GM18867 (cell line): ENCODE measurements at regions not wholly inside any gene's neighbourhood (a gene's known extent, or its start where the extent isn't known, plus 50 kb on each side); places are given as distances from the start of the nearest gene placed in this dataset.

Experiments
- ATAC-seq: cut with Tn5 transposase; IDR thresholded peaks from one replicate; pipeline ENCODE4 v1.9.1; 2021; ENCODE audit warnings: mild to moderate bottlenecking, moderate library complexity; ENCODE audit not compliant: unreplicated experiment

DNA sequence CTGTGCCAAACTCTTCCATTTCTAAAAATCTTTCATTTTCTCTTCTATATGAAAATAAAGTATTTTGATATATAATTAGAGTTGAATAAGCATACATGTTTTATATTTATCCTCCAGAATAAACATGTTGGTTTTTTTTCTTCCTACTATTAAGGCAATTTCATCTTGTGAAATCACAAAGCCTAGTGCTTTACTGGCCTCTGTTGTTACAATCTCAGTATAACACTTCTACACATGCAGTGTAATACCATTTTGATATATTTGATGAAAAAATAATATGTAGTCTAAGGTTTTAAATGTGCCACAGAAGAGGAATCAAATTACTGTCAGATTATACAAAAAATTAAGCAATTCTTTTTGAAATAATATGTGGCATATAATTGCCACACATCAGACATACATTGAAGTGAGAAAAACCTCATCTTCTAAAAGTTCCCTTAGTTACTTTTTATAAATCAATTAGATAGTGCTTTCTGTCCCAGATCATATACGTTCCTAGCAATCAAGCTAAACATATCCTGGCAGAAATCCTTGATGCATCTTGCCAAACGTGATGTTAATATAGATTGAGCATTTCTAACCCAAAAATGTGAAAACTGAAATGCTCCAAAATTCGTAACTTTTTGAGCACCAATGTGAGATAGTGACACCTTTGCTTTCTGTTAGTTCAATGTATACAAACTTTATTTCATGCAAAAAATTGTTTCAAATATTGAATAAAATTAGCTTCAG lies 225.1 kb upstream of the MANEA start:
- ATAC-seq: no peak

- no peak for ATAC-seq
Measured at GRCh38 chr6:95354551-95354950, 222.8 kb upstream of the MANEA start.

DNA sequence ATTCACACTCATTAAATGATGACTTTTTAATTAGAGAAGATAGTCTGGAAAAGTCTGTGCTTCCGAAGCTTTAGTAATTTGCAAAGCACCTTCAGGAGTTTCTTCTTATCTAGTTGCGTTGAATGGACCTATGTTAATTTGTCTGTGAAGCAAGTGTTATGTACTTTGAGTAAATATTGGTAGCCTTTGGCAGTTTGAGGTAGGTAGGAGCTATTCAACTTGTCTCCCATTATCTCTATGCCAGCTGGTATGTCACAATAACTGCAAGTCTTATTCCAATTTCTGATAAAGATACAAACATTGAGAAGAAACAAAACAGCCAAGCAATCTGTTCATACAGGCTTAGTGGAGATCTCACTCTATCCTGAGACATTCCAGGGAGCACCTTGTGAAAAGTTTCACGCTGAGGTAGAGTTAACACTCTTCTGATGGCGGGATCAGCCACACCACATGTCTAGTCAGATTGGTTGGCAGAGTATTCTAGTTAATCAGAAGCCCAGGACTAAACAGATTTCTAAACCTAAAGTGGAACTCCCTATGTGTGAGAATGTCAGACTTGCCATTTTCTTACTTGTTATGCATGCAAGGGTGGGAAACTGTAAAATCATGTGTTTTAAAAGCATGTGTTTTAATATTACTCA lies 219.8 kb upstream of the MANEA start:
- ATAC-seq: no peak

DNA sequence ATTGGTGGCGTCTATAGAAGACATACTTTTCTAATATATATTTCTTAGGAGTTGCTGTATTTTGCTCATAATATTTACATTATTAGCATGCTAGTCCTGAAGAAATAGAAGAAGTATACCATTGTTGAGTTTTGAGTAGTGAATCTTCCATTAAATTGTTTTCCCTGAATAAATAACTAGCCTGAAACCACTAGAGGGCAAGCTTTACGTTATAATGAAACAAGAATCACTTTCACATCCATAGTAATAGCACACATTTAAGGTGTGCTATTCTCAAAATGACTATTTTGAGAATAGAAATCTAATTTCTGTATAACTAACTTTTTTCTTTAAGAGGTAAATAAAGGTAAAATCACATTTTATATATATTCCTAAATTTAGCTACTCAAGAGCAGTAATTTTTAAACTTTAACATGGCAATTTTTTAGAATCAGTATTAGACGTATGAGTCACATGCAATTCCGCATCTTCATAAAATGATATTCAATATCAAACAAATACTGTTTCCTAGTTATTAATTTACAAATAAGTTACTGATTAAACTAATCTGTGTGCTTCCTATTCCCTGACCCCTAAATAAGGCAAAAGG lies 213.2 kb upstream of the MANEA start:
- ATAC-seq: peak; percentile 89

DNA sequence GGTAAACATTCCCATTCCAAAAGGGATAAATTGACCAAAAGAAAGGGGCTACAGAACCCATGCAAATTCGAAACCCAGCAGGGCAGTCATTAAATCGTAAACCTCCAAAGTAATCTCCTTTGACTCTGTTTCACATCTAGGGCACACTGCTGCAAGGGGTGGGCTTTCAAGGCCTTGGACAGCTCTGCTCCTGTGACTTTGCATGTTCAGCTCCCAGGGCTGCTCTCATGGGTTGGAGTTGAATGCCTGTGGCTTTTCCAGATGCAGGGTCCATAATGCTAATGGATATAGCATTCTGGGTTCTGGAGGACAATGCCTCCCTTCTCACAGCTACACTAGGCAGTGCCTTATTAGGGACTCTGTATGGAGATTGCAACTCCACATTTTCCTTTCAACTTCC lies 211.9 kb upstream of the MANEA start:
- ATAC-seq: no peak

DNA sequence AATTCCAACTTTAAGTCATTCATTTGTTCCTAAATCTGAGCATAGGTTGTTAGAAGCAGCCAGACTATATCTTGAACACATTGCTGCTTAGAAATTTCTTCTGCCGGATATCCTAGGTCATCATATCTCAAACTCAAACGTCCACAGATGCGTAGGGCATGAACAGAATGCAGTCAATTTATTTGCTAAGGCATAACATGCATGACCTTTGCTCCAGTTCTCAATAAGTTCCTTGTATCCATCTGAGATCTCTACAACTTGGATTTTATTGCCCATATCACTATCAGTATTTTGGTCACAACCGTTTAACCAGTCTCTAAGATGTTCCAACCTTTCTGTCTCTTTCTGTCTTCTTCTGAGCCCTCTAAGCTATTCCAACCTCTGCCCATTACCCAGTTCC lies 210.9 kb upstream of the MANEA start:
- ATAC-seq: no peak

DNA sequence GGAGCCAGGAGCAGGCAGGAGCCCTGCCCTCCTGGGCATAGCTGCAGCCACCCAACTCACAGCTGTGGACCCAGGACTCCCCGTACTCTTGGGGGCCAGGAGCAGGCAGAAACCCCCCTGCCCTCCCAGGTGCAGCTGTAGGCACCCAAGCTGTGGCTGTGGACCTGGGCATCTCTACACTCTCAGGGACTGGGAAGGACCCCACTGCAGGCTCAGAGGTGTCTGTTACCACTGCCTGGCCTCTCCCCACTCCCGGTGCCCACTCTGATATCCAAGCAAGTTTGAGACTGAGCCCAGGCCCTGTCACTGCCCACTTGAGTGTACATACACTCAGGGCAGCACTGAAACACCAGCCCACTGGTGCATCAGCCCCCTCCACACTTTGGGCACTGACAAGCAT lies 193.5 kb upstream of the MANEA start:
- ATAC-seq: no peak

DNA sequence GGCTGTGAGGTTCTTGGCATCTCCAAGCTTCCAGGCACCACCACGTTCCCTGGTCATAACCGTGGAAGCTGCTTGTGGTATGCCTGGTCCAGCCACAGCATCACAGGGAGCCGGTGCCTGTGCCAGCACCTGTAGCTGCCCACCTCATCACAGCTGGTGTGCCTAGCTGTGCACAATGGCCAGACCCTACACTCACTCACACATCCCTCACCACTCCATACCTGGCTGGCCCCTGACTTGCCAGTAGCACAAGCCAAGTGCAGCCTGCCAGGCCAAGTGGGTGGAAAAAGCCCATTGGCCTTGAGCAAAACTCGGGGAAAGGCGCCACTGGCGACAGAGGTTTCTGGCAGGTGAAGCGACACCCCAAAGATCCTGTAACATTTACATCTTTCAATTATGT lies 192.3 kb upstream of the MANEA start:
- ATAC-seq: no peak

- no peak for ATAC-seq
Measured at GRCh38 chr6:95387845-95388244, 189.5 kb upstream of the MANEA start.

GRCh38 chr6:95404777-95405176 lies 172.6 kb upstream of the MANEA start:
- peak; percentile 65 for ATAC-seq

DNA sequence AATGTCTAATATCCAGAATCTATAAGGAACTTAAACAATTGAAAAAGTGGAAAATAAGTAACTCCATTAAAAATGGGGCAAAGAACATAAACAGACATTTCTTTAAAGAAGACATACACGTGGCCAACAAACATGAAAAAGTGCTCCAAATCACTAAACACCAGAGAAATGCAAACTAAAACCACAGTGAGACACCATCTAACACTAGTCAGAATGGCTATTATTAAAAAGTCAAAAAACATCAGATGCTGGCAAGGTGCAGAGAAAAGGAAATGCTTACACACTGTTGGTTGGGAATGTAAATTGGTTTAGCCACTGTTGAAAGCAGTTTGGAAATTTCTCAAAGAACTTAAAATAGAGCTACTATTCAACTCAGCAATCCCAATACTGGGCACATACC lies 169.2 kb upstream of the MANEA start:
- peak; percentile 39 for ATAC-seq

DNA sequence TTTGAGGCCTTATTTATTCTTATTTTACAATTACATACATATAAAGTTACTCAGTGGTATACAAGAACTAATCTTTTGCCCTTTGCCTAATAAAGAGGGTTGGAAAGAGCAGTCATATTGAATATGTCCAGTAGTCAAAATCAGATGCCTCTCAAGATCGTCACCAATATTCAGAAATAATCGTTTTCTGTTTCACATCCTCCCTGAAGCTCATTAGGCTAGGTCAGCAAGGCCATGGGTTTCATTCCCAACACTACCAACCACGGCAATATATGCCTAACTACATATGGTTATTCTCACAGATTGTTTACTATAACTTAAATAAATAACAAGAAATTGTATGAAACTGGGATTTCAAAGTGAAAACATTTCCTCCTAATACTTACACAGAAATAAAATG lies 167.2 kb upstream of the MANEA start:
- ATAC-seq: no peak

GRCh38 chr6:95413789-95414188 lies 163.5 kb upstream of the MANEA start:
- ATAC-seq: no peak

- no peak for ATAC-seq
Measured at GRCh38 chr6:95417856-95418255, 159.5 kb upstream of the MANEA start.

DNA sequence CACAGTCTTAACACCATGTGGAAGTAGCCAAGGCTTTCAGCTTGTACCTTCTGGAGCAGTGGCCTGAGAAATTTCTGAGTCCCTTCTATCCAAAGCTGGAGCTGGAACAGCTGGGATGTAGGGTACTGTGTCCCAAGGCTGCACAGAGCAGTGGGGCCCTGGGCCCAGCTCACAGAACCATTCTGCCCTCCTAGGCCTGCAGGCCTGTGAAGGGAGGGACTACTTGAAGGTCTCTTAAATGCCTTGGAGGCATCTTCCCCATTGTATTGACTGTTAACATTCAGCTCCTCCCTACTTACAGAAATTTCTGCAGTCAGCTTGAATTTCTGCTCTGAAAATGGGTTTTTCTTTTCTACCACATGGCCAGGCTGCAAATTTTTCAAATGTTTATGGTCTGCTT lies 156.5 kb upstream of the MANEA start:
- ATAC-seq: no peak

- ATAC-seq: no peak
Measured at GRCh38 chr6:95423331-95423730, 154.0 kb upstream of the MANEA start.

DNA sequence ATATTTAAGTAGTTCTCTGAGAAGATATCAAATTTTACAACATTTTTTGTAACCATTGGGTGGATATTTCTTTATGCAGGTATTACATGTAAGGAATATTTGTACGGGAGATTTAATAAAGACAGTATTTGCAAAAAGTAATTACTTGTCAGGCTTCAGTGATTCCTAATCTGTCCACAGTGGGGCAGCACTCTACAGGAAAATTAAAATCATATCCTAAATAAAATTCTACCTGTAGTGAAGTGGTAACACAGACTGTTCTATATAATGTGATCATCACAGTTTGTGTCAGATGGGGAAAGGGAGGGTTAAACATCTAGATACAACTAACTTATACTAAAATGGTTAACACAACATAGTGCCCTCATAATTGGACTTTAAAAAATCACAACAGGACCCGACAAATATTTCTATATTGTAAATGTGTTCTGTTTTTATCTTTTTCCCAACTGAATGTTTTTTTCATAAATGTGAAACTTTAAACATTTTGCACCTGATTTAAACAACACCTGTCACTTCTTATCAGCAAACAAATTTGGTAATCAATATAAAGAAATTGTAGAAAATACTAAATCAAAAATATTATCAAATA lies 145.6 kb upstream of the MANEA start:
- no peak for ATAC-seq

DNA sequence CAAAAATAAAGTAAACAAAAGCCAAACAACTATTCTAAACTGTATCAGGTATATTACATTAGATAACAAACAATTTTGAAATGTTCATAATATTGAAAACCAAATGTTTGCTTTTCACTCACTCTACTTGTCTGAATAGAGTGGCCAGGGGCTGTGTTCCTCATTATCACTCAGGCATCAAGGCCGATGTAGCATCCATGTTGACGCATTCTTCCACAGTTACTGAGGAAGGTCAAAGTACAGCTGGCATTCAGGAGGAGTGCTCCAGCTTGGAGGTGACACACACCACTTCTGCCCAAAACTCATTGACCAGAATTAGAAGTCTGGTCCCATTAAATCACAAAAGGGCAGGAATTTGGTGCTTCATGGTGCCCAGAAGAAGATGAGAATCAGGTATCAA lies 137.6 kb upstream of the MANEA start:
- ATAC-seq: no peak

GRCh38 chr6:95448208-95448607 lies 129.1 kb upstream of the MANEA start:
- no peak for ATAC-seq

DNA sequence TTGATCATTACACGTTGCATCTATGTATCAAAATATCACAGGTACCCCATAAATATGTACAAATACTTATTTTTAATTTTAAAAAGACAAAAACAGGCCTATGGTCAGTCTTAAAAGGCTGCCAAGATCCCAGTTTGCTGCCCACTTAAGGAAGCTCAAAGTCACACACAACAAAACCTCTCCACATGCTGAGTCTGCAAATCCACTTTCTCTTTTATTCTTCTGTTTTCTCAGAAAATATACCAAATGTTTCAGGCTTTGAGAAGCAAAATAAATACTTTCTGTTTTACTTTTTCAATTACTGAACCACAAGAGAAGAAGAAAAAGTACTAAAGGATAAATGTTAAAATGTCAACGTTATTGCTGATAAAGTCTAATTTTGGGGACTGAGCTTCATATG lies 107.8 kb upstream of the MANEA start:
- no peak for ATAC-seq

- ATAC-seq: no peak
Measured at GRCh38 chr6:95478941-95479340, 98.4 kb upstream of the MANEA start.

DNA sequence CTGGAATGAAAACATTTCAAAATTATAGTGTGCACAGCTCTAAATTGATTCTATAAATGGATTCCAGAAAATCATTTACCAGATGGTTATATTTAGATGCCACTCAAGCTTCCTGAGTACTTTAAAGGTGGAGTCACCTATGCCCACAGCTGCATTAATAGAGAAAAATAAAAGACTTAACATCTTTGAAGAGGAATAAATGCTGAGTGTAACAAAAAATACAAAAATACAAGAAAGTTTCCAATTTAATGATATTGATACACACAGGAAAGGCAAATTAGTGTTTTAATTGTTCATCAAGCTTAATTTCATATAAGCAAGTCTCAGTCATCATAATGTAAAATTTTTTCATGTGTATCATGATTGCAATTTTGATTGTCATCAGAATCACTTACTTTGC lies 89.5 kb upstream of the MANEA start:
- no peak for ATAC-seq
